Stimulated activated CD8-positive, alpha-beta memory T cell treated with anti-CD3 and anti-CD28 coated beads, Interleukin-15, amount 100 ng/mL, for 24 hours (primary cell): ENCODE measurements at regions not wholly inside any gene's neighbourhood (a gene's known extent, or its start where the extent isn't known, plus 50 kb on each side); places are given as distances from the start of the nearest gene placed in this dataset.
"Not testable (repeated sequence)": the region's sequence is repeated elsewhere in the genome, so short reads cannot be mapped to it uniquely, and the experiment has no call there.

Experiments used
- DNase-seq: peaks from one replicate; pipeline ENCODE4 v3.0.0-alpha.2; 2020; ENCODE audit warnings: low read depth

DNA sequence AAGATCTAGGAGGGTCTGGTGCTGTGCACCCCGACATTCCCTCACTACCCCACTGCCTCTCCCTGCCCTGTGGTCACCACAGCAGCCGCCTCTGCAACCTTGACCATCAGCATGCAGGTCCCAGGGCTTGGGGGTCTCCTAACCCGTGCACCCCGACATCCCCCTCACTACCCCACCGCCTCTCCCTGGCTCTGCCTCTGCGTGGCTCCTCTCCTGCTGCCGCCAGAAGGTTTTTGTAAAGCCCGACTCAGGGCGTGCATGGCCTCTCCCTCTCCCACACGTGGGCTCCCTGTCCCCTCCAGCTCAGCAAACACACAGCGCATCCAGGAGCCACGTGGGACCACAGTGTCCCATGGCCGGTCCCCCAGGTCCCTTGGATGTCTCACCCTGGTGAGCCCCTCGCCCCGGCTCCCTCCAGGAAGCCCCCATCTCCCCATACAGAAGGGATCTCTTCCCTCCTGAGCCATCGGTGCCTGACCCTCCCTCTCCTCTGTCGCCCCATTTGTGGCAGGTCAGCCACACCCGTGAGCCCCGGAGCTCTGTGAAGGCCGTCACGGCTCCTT is 112.5 kb upstream of the LPCAT1 start:
- not testable (repeated sequence) for DNase-seq

DNA sequence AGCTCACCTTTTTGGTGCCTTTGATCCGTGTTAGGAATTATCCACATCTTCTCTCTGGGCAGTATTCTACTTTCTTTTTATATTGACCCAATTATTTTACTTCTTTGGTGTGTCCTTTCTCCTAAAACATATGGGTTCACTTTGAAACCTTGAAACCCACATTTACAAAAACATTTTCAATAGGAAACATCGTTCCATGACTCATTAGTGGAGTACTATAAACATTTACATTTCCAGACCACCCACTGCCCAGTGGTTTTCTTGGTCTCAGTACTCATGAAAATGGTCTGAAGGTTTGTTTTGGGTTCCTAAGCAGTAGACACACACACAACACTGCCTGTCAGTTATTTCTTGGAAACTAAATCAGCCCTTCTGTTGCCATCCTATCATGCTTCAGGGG is 111.7 kb upstream of the LPCAT1 start:
- DNase-seq = not testable (repeated sequence)

DNA sequence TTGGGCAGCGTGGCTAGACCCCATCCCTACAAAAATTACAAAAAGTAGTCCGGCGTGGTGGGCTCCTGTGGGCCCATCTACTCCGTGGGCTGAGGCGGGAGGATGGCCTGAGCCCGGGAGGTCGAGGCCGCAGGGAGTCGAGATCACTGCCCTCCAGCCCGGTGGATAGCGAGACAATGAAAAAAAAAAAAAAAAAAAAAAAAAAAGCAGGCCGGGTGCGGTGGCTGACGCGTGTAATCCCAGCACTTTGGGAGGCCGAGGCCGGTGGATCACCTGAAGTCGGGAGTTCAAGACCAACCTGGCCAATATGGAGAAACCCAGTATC is 110.5 kb upstream of the LPCAT1 start:
- DNase-seq = no peak

DNA sequence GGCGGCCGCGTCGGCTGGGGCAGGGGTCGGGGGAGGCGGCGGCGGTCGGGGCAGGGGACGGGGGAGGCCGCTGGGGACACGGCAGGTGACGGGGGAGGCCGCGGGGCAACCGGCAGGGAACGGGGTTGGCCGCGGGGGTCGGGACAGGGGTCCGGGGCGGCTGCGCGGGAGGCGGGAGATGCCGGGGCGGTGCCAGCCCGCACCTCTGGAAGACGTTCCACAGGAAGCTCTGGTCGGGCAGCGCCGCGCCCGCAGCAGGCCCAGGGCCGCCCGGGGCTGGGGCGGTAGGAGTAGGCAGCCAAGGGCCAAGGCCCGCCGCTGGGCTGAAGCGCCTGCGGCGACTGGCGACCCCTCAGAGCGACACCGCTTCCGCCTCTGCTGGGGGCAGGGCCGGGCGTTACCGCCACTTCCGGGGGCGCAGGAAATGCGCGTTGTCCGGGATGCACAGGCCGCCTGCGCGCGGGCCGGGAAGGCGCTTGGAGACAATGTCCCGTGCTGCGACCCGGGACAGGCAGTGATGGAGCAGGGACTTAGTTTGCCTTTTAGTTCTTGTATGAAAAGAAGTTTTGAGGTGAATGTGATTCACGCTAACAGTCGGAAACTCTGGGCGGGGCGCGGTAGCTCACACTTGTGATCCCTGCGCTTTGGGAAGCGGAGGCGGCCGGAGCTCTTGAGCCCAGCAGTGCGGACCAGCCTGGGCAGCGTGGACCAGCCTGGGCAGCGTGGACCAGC is 110.0 kb upstream of the LPCAT1 start:
- DNase-seq = peak; percentile 62

DNA sequence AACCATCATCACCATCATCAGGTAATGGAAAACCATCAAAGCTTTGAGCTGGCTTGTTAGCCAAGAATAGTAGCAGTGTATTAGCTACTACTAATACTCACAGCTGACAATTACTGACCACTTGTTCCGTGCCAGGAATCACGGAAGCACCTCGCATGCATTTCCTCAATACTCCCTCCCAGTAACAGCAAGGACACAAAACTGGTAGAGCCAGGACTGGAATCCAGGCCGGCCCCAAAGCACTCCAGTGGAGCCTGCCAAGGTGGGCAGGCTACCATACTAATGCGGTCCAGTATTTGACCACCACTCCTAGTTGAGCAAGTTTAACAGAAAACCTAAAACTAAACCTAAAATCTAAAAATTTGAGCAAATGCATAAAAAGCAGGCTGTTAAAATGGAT is 107.2 kb upstream of the LPCAT1 start:
- not testable (repeated sequence) for DNase-seq

DNA sequence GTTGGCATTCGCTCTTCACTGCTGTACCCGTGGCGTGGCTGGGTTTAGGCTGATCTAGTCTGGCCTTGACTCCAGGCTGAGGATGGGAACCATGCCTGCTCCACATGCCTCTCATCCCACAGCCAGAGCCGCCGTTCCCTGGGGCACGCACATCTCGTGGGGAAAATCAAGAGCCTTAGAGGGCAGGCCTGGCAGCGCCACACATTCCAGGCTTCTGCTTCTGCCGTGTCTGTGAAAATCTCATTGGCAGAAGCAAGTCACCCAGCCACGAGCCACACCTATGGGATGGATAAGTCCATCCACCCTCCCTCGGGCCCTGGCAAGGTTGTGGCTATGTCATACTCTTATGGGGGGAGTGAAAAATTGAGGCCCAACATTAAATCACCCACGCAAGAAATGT is 102.6 kb upstream of the LPCAT1 start:
- not testable (repeated sequence) for DNase-seq

DNA sequence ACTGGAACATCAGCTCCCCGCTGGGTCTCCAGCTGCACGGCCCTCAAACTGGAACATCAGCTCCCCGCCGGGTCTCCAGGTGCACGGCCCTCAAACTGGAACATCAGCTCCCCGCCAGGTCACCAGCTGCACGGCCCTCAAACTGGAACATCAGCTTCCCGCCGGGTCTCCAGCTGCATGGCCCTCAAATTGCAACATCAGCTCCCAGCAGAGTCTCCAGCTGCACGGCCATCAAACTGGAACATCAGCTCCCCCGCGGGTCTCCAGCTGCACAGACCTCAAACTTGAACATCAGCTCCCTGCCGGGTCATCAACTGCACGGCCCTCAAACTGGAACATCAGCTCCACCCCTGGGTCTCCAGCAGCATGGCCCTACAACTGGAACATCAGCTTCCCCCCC is 95.8 kb upstream of the LPCAT1 start:
- not testable (repeated sequence) for DNase-seq

DNA sequence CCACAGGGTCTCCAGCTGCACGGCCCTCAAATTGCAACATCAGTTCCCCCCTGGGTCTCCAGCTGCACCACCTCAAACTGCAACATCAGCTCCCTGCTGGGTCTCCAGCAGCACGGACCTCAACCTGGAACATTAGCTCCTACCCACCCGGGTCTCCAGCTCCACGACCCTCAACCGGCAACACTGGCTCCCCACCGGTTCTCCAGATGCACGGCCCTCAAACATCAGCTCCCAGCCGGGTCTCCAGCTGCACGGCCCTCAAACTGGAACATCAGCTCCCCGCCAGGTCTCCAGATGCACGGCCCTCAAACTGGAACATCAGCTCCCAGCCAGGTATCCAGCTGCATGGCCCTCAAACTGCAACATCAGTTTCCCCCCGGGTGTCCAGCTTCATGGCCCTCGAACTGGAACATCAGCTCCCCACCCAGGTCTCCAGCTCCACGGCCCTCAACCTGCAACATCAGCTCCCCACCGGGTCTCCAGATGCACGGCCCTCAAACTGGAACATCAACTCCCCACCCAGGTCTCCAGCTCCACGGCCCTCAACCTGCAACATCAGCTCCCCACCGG is 94.6 kb upstream of the LPCAT1 start:
- DNase-seq = not testable (repeated sequence)

DNA sequence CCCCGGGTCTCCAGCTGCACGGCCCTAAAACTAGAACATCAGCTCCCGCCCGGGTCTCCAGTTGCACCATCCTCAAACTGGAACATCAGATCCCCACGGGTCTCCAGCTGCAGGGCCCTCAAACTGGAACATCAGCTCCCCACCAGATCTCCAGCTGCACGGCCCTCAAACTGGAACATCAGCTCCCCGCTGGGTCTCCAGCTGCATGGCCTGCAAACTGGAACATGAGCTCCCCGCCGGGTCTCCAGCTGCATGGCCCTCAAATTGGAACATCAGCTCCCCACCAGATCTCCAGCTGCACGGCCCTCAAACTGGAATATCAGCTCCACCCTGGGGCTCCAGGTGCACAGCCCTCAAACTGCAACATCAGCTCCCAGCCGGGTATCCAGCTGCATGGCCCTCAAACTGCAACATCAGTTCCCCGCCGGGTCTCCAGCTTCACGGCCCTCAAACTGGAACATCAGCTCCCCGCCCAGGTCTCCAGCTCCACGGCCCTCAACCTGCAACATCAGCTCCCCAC is 93.5 kb upstream of the LPCAT1 start:
- not testable (repeated sequence) for DNase-seq

DNA sequence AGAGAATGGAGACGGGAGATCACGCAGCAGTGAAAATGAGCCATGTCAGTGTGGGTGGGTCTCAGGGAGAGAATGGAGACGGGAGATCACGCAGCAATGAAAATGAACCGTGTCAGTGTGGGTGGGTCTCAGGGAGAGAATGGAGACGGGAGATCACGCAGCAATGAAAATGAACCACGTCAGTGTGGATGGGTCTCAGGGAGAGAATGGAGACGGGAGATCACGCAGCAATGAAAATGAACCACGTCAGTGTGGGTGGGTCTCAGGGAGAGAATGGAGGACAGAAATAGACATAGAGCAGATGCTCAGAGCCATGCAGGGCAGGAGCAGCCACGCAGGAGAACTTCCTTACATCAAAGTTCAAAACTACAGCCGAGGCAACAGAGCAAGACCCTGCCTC is 89.8 kb upstream of the LPCAT1 start:
- DNase-seq = not testable (repeated sequence)

DNA sequence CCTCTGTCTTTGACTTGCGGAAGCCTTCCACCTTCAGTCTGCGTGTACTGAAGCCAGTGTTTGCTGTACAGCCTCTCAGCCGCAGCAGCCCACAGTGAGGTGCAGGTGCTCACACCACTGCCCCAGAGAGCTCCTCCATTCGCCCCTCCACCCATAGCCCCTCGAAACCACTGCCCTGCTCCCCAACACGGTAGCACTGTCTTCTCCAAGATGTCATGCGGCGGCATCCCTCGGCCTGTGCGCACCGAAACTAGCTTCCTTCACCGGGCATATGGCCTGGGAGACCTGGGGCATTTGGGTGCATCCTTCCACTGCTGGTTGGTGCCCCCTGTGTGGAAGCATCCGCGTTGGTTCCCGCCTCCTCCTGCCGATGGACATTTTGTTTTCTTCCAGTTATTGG is 86.8 kb upstream of the LPCAT1 start:
- DNase-seq = not testable (repeated sequence)

DNA sequence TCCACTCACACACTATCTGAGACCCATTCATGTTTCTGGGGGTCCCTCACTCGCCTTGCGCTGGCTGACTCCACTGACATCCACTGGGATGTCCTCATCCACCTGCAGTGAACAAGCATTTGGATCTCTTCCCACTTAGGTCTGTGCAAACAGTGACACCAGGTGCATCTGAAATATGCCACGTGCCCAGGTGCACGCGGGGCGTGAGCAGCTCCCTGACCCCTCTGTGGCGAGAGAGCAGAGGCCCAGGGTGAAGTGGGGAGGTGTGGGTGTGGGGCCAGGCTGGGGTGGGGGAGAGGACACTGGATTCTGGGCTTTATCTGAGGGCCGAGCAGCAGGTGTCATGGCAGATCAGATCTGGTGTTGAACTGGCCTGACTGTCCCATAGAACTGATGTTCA is 85.4 kb upstream of the LPCAT1 start:
- DNase-seq = not testable (repeated sequence)

DNA sequence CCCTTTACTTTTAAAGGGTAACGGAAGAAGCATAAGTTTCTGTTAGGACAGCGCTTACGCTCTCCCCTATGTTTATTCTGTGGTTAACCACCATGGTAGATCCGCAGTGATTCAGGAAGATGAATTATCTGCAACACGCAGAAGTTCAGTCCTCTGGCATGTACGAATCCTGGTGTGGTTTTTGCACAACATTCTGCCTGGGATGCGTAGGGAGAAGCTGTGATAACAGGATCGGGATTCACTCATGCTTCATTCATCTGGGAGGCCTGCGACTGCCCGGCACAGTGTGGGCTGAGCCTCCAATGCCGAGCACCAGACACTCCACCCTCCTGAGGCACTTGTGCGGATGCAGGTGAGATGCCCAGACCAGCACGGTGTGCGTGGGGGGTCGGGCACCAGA is 84.6 kb upstream of the LPCAT1 start:
- DNase-seq = not testable (repeated sequence)

DNA sequence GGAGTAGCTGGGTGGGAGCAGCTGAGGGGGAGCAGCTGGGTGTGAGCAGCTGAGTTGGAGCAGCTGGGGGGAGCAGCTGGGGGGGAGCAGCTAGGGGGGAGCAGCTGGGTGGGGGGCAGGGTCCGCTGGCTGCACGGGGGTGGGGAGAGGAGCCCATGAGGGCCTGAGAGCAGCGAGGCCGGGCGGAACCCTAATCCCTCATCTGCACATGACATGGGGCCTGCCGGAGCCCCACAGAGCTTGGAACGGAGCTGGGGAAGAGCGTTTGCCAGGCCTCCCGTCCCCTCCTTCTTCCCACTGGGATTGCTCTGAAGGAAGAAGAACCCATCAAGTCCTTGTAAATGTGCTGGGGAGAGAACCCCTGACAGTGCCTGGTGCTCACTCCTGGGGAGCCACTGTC is 83.2 kb upstream of the LPCAT1 start:
- DNase-seq = not testable (repeated sequence)

DNA sequence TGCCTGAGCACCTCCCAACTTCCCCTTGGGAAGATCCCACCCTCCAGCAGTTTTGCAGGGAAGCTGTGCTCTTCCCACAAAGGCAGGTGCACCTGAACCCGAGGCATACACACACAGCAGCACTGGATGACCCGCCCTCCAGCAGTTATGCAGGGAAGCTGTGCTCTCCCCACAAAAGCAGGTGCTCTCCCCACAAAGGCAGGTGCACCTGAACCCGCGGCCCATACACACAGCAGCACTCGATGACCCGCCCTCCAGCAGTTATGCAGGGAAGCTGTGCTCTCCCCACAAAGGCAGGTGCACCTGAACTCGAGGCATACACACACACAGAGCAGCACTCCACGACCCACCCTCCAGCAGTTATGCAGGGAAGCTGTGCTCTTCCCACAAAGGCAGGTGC is 80.2 kb upstream of the LPCAT1 start:
- DNase-seq = not testable (repeated sequence)

DNA sequence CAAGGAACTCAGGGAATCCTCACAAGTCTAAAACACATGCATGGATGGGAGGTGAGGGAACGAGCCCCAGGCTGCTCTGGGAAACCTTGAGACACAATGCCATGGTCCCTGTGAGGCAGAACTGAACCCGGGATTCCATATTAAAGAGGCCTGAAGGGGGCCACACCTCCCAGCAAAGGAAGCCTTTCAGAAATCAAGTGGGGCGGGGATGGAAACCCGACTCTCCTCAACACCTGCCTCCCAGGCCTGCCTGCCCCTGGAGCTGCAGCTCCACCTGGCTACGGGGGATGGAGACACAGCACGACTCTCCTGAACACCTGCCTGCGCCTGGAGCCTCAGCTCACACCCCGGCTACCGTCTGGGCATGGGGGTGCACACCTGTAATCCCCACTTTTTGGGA is 77.8 kb upstream of the LPCAT1 start:
- DNase-seq = not testable (repeated sequence)

DNA sequence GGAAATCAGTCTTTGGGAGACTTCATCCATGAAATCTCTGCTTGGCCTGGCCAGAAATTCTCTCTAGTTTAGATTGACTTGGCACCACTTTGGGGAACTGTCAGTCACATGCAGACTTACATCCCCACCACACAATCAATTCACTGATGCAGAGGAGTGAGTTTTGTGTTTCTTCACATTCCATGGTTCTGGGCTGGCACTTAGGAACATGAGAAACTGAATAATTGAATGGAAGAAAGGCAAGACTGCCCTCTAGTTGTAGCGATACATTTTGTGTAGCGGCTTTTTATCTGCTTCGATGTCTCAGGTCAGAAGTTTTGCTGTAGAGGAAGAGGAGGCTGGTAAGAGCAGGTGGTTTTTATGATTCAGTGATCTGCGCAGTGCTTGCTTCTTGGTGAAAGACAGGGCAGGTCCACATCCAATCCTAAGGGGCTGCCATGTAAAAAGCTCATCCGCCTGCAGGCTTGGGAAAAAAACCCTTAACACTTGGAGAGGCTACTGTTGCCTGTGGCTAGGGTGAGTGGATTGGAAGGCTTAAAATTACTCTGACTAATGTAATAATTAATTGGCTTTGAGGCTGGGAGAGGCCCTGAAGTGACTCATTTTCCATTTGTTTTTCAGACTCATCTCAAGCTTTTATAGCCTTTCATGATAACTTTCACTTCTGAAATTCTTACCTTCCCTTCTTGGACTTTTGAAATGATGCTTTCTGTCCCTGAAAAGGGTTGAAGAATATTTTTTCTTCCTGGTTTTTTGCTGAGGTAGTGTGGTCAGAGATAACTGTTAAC is 75.4 kb upstream of the LPCAT1 start:
- DNase-seq = not testable (repeated sequence)

DNA sequence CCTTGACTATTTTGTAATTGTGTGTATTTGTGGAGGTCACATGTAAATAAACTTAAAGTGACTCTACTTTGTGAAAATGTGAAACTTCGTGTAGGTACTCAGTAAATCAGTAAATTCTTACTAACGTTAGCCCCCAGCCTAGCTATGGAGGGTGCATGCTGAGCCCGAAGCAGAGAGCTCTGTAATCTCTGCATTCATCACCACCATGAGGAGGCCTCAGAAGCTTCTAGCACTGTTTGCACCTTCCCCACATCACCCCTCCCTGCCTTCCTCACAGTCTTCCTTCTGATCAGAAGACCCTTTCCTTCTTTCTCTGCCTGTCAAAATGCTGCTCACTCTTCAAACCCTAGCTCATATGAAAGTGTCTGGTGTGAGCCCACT is 73.3 kb upstream of the LPCAT1 start:
- DNase-seq = not testable (repeated sequence)

DNA sequence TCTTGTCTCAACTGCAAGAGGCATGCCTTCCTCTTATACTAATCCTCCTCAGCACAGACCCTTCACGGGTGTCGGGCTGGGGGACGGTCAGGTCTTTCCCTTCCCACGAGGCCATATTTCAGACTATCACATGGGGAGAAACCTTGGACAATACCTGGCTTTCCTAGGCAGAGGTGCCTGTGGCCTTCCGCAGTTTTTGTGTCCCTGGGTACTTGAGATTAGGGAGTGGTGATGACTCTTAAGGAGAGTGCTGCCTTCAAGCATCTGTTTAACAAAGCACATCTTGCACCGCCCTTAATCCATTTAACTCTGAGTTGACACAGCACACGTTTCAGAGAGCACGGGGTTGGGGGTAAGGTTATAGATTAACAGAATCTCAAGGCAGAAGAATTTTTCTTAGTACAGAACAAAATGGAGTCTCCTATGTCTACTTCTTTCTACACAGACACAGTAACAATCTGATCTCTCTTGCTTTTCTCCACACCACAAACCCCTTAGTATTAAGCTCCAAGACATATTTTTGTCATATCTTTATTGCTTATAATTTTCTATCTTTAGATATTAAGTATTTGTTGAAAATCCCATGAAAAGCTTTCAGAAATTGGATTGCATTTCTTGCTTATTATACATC is 72.8 kb upstream of the LPCAT1 start:
- not testable (repeated sequence) for DNase-seq

DNA sequence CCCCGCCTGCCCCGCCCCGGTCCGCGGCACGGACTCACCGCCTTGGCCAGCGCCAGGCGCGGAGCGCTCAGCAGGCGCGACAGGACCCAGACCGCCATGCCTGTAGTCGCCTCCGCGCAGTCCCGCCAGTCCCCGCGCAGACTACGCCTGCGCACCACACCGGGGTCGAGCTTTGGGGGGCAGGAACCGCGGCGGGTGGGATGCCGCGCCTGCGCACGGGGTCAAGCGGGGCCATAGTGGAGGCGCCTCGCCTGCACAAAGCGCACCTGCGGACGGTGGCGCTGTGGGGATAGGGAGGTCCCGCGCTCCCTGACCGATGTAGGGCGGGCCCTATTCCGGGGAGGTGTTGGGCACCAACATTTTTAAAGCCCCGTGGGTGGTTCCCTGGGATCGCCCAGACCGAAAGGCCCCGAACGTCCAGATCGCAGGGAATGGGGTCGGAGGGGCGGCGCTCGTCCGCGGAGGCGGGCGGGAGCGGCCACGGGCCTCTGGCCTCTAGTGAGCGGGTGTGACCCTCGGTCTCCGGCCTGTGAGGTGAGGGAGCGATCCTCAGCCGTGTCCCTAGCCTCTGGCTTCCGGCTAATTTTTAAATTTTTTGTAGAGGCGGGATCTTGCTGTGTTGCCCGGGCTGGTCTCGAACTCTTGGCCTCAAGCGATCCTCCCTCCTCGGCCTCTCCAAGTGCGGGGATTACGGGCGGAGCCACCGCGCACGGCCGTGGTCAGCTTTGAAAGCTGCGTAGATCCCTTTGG is 70.8 kb upstream of the LPCAT1 start:
- peak; percentile 62 for DNase-seq

DNA sequence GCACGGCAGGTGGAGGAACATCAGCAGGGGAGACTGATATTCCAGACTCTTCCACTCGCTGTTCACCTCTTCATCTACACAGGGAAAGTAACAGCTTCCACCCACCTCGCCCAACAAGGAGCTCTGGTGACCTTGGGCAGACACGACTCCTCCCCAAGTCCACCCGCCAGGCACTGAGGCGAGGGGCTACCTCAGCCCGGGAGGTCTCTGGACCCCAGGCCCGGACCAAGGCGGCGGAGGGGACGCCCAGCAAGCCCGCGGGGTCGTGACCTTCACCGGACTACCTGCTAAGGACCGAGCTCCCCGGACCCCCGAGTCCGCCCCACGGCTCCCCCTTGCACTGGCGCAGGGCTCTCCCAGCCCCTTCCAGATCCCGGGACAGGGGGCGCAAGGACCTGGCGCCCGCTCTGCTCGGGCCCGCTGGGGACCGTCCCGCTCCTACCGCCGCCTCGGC is 70.2 kb upstream of the LPCAT1 start:
- DNase-seq = no peak
